ENCODE measurements at regions not wholly inside any gene's neighbourhood (a gene's known extent, or its start where the extent isn't known, plus 50 kb on each side); places are given as distances from the start of the nearest gene placed in this dataset.

DNA sequence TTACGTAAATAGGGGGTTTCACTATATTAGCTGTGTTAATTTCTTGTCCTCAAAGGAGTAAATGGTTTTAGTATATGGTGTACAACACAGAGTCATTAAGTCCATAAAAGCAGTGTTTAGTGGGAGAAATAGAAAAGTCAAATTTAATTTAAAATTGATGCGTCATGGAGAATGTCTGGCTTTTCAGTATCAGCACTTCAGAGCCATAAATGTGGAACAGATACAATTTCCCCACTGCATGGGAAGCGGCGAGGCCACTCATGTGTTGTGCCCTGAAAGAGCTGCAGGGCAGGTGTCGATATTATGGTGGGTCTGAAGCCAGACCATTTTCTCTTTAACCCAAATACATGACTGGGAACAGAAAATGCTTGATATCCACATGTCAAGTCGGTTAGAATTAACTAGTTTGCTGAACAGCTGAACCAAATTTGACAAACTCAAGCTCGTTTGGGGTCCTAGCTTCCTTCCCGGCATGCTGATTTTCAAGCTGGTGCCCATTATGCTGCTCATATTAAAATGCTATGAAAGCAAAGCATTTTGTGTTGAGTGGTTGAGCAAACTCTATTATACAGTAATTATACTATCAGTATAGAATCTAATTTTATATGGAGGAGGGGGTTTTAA lies 364.6 kb upstream of the TBL1XR1 start:
- H3K4me2 ChIP-seq (ENCODE audit: low read depth, low read length): no peak overlapping the region
- H3K4me1 ChIP-seq (ENCODE audit: insufficient read depth, low read length): peaks cover 14% of the 10 kb centered on the region
- no peak for DNase-seq (ENCODE audit: low spot score)
- ChIA-PET POLR2A (no interaction called here), CTCF (ENCODE audit: low intra/inter-chr PET ratio, low total read pairs) (no interaction called here)
- no peaks in the 10 kb centered on the region for H3K36me3 ChIP-seq (replicated peaks in 1 of 2; ENCODE audit: control insufficient read depth in 1 of 2, insufficient read depth in 2 of 2, low read length in 2 of 2)
- no peaks in the 10 kb centered on the region for H4K20me1 ChIP-seq (ENCODE audit: insufficient read depth, low read length)
- H3K9ac ChIP-seq (ENCODE audit: insufficient read depth, low read depth, low read length): no peak overlapping the region
- no peak for FAIRE-seq
- no peak overlapping the region for H3K4me3 ChIP-seq (replicated peaks in 1 of 3; ENCODE audit: insufficient read depth in 1 of 3, low read depth in 2 of 3, low read length in 3 of 3)
- intact Hi-C loops (cut with micrococcal nuclease; ENCODE audit: unreplicated experiment) (no loop called here), in situ Hi-C loops (cut with HindIII; ENCODE audit: extremely low pct_ligation_motif_present, low pct_unique_long_range_greater_than_20kb) (no loop called here)
- no peaks in the 10 kb centered on the region for H3K79me2 ChIP-seq (ENCODE audit: insufficient read depth, low read length)
- H3K27me3 ChIP-seq (ENCODE audit: control insufficient read depth in 1 of 2, insufficient read depth in 2 of 2, low read length in 2 of 2): no peaks in the 10 kb centered on the region; a peak in 1 of 5 replicates
- 62% methylated on average over 8 of the region's 8 CpGs for WGBS (ENCODE audit: low lambda C conversion rate)
- H3K27ac ChIP-seq (ENCODE audit: extremely low read length, insufficient read depth, low read length): no peak overlapping the region
- ATAC-seq: no peak
- H3K9me3 ChIP-seq (ENCODE audit: low read length): no peaks in the 10 kb centered on the region
- TF ChIP-seq MXI1 (IDR thresholded peaks at IDR 0.05; ENCODE audit: borderline replicate concordance, low read depth, low read length) (no peak), SRF (IDR thresholded peaks at IDR 0.05; ENCODE audit: low read depth, low read length) (no peak)
- TF ChIP-seq, protein P1, sequence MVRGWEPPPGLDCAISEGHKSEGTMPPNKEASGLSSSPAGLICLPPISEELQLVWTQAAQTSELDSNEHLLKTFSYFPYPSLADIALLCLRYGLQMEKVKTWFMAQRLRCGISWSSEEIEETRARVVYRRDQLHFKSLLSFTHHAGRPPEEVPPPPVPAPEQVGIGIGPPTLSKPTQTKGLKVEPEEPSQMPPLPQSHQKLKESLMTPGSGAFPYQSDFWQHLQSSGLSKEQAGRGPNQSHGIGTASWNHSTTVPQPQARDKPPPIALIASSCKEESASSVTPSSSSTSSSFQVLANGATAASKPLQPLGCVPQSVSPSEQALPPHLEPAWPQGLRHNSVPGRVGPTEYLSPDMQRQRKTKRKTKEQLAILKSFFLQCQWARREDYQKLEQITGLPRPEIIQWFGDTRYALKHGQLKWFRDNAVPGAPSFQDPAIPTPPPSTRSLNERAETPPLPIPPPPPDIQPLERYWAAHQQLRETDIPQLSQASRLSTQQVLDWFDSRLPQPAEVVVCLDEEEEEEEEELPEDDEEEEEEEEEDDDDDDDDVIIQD (CRISPR knock-in tag; IDR thresholded peaks at IDR 0.05; ENCODE audit: low read depth): no peak
- H2AFZ ChIP-seq (ENCODE audit: low read length): no peak overlapping the region
- no TSS peak for BruUV-seq (replicated peaks)

DNA sequence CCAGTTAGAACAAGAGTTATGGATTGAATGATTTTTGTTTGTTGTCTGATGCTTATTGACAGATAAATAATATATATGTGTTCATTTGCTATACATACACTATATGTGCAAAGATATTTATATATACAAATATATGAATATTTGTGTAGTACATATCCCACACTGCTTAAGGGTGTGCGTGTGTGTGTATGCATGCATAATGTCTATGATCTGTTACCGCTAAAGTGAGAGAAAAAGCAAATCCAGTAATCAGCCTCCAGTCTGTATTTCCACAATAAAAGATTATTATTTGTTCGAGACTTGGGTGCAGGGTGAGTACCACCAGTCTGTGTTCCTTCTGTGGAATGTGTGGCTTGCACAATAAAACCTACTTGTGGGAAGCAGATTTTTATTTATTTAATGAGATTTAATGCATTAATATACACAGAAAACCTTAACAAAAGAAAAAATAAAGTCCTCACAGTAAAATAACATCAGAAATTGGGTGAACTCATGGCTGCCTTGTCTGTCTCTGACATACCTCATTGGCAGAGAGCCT lies 366.0 kb upstream of the TBL1XR1 start:
- no peak overlapping the region for H3K27ac ChIP-seq (ENCODE audit: extremely low read length, insufficient read depth, low read length)
- FAIRE-seq: no peak
- in situ Hi-C loops (cut with HindIII; ENCODE audit: extremely low pct_ligation_motif_present, low pct_unique_long_range_greater_than_20kb): no loop called here
- H3K4me2 ChIP-seq (ENCODE audit: low read depth, low read length): no peak overlapping the region
- no peak overlapping the region for H3K4me3 ChIP-seq (replicated peaks in 1 of 3; ENCODE audit: insufficient read depth in 1 of 3, low read depth in 2 of 3, low read length in 3 of 3)
- DNase-seq (ENCODE audit: low spot score): no peak
- H3K9me3 ChIP-seq (ENCODE audit: low read length): no peaks in the 10 kb centered on the region
- H3K9ac ChIP-seq (ENCODE audit: insufficient read depth, low read depth, low read length): no peak overlapping the region
- no peaks in the 10 kb centered on the region for H4K20me1 ChIP-seq (ENCODE audit: insufficient read depth, low read length)
- ChIA-PET CTCF (ENCODE audit: low intra/inter-chr PET ratio, low total read pairs) (no interaction called here), POLR2A (no interaction called here)
- H3K36me3 ChIP-seq (replicated peaks in 1 of 2; ENCODE audit: control insufficient read depth in 1 of 2, insufficient read depth in 2 of 2, low read length in 2 of 2): no peaks in the 10 kb centered on the region
- intact Hi-C loops (cut with micrococcal nuclease; ENCODE audit: unreplicated experiment): no loop called here
- WGBS (ENCODE audit: low lambda C conversion rate): 62% methylated on average over 3 of the region's 3 CpGs
- H3K4me1 ChIP-seq (ENCODE audit: insufficient read depth, low read length): peaks cover 14% of the 10 kb centered on the region
- ATAC-seq: no peak
- H3K27me3 ChIP-seq (ENCODE audit: control insufficient read depth in 1 of 2, insufficient read depth in 2 of 2, low read length in 2 of 2): no peaks in the 10 kb centered on the region; a peak in 1 of 5 replicates
- H2AFZ ChIP-seq (ENCODE audit: low read length): no peak overlapping the region
- BruUV-seq (replicated peaks): no TSS peak
- no peaks in the 10 kb centered on the region for H3K79me2 ChIP-seq (ENCODE audit: insufficient read depth, low read length)
- TF ChIP-seq, protein P2, sequence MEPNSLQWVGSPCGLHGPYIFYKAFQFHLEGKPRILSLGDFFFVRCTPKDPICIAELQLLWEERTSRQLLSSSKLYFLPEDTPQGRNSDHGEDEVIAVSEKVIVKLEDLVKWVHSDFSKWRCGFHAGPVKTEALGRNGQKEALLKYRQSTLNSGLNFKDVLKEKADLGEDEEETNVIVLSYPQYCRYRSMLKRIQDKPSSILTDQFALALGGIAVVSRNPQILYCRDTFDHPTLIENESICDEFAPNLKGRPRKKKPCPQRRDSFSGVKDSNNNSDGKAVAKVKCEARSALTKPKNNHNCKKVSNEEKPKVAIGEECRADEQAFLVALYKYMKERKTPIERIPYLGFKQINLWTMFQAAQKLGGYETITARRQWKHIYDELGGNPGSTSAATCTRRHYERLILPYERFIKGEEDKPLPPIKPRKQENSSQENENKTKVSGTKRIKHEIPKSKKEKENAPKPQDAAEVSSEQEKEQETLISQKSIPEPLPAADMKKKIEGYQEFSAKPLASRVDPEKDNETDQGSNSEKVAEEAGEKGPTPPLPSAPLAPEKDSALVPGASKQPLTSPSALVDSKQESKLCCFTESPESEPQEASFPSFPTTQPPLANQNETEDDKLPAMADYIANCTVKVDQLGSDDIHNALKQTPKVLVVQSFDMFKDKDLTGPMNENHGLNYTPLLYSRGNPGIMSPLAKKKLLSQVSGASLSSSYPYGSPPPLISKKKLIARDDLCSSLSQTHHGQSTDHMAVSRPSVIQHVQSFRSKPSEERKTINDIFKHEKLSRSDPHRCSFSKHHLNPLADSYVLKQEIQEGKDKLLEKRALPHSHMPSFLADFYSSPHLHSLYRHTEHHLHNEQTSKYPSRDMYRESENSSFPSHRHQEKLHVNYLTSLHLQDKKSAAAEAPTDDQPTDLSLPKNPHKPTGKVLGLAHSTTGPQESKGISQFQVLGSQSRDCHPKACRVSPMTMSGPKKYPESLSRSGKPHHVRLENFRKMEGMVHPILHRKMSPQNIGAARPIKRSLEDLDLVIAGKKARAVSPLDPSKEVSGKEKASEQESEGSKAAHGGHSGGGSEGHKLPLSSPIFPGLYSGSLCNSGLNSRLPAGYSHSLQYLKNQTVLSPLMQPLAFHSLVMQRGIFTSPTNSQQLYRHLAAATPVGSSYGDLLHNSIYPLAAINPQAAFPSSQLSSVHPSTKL (CRISPR knock-in tag; IDR thresholded peaks at IDR 0.05): no peak
- TF ChIP-seq NFIB (CRISPR knock-in tag; IDR thresholded peaks at IDR 0.05; ENCODE audit: borderline replicate concordance) (no peak), HIVEP1 (CRISPR knock-in tag; IDR thresholded peaks at IDR 0.05) (no peak), POGZ (CRISPR knock-in tag; IDR thresholded peaks at IDR 0.05) (no peak), SNAI1 (CRISPR knock-in tag; IDR thresholded peaks at IDR 0.05; ENCODE audit: borderline replicate concordance) (no peak)
- TF ChIP-seq, protein P3, sequence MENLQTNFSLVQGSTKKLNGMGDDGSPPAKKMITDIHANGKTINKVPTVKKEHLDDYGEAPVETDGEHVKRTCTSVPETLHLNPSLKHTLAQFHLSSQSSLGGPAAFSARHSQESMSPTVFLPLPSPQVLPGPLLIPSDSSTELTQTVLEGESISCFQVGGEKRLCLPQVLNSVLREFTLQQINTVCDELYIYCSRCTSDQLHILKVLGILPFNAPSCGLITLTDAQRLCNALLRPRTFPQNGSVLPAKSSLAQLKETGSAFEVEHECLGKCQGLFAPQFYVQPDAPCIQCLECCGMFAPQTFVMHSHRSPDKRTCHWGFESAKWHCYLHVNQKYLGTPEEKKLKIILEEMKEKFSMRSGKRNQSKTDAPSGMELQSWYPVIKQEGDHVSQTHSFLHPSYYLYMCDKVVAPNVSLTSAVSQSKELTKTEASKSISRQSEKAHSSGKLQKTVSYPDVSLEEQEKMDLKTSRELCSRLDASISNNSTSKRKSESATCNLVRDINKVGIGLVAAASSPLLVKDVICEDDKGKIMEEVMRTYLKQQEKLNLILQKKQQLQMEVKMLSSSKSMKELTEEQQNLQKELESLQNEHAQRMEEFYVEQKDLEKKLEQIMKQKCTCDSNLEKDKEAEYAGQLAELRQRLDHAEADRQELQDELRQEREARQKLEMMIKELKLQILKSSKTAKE (CRISPR knock-in tag; IDR thresholded peaks at IDR 0.05; ENCODE audit: borderline replicate concordance): no peak
